ENCODE measurements at regions not wholly inside any gene's neighbourhood (a gene's known extent, or its start where the extent isn't known, plus 50 kb on each side); places are given as distances from the start of the nearest gene placed in this dataset.
"Not testable (repeated sequence)": the region's sequence is repeated elsewhere in the genome, so short reads cannot be mapped to it uniquely, and the experiment has no call there.

DNA sequence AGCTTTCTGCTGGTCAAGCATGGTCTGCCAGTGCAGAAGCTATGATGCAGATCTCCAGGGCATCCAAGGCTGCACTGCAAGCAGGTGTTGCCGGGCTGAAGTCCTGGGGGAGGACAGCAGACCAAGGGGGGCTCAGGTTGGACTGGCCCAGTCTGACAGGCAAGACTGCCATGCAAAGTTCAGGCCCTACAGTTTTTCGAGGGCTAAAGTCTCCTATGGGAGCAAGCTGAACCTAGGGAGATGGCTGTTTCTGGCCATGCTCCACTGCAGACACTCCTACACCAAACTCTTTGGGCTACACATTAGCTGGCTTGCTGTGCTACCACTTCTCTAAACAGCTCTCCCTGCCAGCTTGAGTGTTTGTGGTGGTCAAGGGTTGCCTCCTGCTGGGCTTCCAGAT lies 130.0 kb upstream of the SYNCRIP start:
- DNase-seq (ENCODE audit: extremely low read depth, low read depth, low spot score), result no peak

DNA sequence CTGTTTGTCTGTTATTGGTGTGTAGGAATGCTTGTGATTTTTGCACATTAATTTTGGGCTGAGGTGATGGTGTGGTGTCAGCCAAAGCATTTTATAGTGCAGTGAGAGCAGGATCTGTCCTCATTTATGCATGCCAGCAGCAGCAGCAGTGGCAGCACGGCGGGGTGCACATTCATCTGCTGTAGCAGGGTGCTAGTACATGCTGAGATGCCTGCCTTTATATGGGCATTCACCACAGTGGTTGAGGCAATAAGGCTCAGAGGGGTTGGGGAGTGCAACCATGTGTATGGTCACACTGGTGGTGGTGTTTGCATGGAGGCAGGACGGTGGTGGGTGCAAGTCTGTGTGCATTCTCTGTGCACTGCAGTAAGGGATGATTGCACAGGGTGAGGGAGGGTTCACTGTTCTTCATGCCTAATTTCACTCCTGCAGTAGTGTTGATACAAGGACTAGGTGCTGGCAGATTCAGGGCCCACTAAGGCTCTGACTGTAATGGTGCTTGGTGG lies 129.3 kb upstream of the SYNCRIP start:
- no peak for DNase-seq (ENCODE audit: extremely low read depth, low read depth, low spot score)

DNA sequence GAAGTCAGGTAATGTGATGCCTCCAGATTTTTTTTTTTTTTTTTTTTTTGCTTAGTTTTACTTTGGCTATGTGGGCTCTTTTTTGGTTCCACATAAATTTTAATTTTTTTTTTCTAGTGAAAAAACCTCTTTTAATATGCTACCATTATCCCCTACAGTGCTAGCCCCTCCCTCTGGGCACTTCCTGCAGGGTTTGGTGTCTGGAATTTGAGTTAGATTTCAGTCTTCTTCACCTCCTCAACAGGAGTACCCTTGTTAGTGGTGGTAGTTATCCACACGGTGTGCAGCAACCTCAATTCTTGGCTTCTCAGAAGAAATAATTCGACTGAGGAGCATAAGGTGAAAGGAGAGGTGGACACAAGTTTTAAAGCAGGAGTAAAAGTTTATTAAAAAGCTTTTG lies 128.8 kb upstream of the SYNCRIP start:
- DNase-seq (ENCODE audit: extremely low read depth, low read depth, low spot score), result no peak

DNA sequence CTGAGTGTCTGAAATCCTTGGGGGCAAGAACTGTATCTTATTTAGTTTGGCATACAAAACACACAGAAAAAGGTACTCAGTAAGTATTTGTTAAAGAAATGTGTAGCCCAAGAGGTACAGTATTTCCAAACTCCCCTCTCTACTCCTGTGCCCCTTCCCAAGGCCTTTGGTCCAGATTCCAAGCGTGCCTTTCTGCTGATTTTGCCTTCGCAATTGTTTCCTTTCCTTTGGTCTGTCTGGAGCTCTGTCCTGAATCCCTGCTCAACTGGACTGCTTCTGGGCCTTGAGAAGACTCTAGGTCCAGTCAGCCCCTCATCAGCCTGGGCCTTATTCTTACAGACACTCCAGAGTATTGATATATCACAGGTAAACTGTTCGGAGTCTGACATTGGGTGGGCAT lies 122.2 kb upstream of the SYNCRIP start:
- no peak for DNase-seq (ENCODE audit: extremely low read depth, low read depth, low spot score)

DNA sequence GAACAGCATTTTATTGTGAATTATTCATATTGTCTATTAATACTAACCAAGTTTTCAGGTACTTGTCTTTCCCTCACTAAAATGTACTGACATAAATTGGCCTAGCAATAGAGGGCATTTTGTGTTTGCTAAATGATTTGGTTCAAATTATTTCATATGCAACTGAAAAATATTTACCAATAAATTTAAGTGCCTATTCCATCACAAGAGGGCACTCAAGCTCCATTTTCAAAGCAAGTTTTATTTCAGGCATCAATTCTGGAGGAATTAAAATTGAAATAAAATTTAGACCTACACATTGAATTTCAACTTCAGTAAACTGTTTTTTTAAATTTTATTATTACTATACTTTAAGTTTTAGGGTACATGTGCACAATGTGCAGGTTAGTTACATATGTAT lies 114.3 kb upstream of the SYNCRIP start:
- DNase-seq (ENCODE audit: extremely low read depth, low read depth, low spot score), result peak; percentile 5

DNA sequence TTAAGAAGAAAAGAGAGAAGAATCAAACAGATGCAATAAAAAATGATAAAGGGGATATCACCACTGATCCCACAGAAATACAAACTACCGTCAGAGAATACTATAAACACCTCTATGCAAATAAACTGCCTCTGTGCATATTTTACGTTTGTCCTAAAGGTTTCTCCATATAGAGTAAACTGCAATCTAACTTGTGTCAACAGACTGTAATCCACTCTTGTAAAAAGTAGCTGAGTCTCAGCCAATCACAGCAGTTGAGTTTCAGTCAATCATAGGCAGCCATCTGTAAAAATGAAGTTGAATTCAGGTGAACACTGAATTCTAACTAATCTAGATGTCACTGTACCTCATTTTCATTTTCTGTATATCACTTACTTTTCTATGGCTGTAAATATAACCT lies 112.2 kb upstream of the SYNCRIP start:
- no peak for DNase-seq (ENCODE audit: extremely low read depth, low read depth, low spot score)

DNA sequence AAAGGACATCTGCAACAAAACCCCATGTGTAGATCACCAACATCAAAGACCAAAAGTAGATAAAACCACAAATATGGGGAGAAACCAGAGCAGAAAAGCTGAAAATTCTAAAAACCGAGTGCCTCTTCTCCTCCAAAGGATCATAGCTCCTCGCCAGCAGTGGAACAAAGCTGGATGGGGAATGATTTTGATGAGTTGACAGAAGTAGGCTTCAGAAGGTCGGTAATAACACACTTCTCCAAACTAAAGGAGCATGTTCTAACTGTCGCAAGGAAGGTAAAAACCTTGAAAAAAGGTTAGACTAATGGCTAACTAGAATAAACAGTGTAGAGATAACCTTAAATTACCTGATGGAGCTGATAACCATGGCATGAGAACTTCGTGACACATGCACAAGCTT lies 109.9 kb upstream of the SYNCRIP start:
- no peak for DNase-seq (ENCODE audit: extremely low read depth, low read depth, low spot score)

DNA sequence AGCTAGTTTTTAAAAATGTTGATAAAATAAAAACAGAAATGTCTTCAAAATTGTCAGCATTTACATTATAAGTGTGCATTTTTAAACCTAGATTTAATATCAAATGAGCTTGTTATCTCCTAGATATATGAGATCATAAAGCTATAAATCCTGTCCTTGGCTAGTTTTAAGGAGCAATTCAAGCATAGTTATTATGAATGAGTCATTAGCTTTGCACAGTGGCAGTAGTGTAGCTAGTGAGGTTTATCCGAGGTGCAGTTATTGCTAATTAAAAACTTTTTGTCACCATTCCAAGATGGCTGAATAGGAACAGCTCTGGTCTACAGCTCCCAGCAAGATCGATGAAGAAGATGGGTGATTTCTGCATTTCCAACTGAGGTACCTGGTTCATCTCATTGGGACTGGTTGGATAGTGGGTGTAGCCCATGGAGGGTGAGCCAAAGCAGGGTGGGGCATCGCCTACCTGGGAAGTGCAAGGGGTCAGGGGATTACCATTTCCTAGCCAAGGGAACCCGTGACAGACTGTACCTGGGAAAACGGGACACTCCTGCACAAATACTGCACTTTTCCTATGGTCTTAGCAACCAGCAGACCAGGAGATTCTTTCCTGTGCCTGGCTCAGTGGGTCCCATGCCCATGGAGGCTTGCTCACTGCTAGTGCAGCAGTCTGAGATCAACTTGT lies 108.8 kb upstream of the SYNCRIP start:
- no peak for DNase-seq (ENCODE audit: extremely low read depth, low read depth, low spot score)

DNA sequence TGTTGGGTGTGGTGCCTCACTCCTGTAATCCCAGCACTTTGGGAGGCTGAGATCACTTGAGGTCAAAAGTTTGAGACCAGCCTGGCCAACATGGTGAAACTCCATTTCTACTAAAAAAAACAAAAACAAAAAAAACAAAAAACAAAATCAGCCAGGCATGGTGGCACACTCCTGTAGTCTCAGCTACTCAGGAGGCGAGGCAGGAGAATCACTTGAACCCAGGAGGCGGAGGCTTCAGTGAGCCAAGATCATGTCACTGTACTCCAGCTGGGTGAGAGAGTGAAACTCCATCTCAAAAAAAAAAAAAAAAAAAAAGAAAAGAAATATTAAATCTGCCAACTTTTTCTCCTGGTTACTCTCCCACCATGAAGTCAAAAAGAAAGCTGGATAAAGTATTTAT lies 107.5 kb upstream of the SYNCRIP start:
- DNase-seq (ENCODE audit: extremely low read depth, low read depth, low spot score), result not testable (repeated sequence)

DNA sequence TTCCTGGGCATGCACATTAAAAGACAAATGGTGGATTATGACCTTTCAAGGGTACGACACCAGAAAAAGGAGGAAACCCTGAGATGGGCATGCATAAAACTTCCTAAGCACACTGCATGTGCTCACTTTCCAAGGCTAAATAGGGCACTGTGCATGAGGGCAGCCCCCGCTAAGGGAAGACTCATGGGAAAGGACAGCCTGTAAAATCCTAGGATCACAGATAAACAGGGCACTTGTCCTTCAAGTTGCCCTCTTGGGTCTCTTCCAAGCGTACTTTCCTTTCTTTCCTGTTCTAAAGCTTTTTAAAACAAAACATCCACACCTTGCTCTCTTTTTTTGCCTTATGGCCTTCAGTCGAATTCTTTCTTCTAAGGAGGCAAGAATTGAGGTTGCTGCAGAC lies 106.5 kb upstream of the SYNCRIP start:
- no peak for DNase-seq (ENCODE audit: extremely low read depth, low read depth, low spot score)

DNA sequence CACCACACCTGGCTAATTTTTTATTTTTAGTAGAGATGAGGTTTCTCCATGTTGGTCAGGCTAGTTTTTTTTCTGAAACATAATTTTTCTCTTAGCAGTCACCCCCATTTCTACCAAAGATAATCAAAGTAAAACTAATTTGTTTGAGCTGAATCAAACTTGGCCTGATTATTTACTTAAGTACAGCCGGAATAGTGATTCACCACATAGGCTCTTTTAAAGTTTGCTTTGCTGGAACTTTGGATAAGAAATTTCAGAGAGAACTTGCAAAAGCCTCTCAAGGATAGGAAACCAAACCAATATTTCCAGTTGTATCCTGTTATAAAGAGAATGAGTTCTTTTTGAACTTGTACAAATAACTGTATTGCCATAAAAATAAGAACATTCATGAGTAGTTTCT lies 105.0 kb upstream of the SYNCRIP start:
- peak; percentile 14 for DNase-seq (ENCODE audit: extremely low read depth, low read depth, low spot score)

DNA sequence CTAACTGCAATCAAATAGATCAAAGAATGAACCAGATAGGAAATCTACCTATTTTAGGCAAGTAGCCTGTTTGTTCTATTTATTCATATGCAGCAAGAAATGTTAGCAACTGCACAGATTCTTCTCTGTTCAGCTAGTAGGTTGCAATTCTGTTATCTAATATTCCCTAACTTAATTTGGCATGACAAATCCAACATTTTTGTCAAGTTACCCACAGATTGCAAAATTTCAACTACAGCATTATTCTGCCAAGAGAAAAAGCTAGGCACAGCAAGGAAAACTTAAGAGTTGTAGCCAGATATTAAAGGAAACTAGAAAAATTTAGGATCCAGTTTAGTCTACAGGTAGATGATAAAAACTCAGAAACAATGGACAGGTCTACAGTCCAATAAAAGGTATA lies 104.4 kb upstream of the SYNCRIP start:
- no peak for DNase-seq (ENCODE audit: extremely low read depth, low read depth, low spot score)

DNA sequence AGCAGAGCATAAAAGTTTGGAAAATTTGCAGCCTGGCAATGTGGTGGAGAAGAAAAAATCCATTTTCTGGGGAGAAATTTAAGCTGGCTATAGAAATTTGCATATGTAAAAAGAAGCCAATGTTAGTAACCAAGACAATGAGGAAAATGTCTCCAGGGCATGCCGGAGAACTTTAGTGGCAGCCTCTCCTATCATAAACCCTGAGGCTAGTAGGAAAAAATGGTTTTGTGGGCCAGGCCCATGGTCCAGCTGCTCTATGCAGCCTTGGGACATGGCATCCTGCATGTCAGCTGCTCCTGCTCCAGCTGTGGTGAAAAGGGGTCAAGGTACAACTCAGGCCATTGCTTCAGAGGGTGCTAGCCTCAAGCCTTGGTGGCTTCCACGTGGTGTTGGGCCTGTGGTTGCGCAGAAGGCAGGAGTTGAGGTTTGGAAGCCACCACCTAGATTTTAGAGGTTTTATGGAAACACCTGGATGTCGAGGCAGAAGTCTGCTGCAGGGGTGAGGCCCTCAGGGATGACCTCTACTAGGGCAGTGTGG lies 101.8 kb upstream of the SYNCRIP start:
- DNase-seq (ENCODE audit: extremely low read depth, low read depth, low spot score), result no peak

DNA sequence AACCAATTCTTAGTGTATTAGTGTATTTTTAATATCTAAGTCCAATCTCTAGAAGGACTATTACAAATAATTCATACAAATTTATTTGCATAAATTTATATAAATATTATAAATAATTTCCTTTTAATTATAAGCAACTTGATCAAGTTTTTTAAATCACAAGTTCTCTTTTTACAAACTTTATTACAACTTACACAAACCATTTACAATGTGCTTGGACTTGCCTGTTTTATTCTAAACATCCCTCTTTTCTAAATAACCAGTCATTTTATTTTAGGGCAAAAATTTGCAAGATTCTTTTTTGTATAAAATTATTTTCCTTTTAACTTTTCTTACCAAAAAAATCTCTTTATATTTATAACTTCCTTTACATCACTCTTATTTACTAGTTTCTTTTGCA lies 83.5 kb upstream of the SYNCRIP start:
- no peak for DNase-seq (ENCODE audit: extremely low read depth, low read depth, low spot score)

DNA sequence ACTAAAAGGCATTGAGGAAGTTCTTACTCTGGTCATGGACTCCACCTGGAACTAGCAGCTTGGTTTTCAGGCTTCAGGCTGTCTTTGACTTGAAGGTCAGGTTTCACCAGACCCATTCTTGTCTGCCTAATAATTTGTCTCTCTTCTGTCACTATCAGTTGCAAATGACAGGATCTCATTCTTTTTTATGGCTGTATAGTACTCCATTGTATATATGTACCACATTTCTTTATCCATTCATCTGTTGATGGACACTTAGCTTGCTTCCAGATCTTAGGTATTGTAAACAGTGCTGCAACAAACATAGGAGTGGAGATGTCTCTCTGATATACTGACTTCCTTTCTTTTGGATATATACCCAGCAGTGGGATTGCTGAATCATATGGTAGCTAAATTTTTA lies 73.1 kb upstream of the SYNCRIP start:
- no peak for DNase-seq (ENCODE audit: extremely low read depth, low read depth, low spot score)

DNA sequence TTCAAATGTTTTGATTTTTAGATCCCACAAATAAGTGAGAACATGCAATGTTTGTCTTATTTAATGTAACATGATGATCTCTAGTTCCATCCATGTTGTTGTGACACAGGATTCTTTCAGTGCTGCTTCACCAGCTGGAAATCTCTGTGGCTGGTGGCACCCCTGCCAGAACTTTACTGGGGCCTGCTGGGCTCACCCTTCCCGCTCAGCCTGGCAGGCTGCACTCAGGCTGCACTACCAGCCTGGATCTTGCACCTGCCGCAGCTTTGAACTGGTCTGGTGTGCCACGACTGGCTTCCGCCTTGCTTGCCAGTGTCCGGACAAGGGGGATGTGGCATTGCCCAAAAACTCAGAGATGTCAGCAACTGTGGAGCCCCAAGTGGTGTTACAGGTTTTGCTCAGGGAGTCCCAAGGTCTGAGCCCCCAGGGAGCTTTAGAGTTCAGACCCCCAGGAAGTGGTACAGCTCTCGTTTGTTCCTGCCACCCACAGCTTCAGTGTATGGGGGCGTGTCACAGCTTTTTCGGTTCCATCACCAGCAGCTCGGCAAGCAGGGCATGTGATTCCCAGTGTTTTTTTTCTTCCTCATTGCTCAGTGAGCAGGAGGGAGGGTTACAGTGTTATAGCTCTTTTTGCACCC lies 72.3 kb upstream of the SYNCRIP start:
- no peak for DNase-seq (ENCODE audit: extremely low read depth, low read depth, low spot score)

DNA sequence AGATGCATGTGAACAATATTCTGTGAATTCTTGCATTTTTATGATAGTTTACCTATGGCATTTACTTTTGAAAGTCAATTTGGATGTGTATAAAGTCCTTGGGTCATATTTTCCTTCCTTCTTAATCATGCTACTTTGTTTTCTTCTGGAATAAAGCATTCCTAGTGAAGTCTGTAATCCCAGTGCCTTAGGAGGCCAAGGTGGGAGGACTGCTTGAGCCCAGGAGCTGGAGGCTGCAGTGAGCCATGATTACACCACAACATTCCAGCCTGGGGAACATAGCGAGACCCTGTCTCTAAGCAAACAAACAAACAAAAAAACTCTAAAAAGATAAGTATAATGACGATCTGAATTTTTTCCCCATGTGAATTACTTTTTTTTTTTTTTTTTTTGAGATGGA lies 69.7 kb upstream of the SYNCRIP start:
- no peak for DNase-seq (ENCODE audit: extremely low read depth, low read depth, low spot score)

DNA sequence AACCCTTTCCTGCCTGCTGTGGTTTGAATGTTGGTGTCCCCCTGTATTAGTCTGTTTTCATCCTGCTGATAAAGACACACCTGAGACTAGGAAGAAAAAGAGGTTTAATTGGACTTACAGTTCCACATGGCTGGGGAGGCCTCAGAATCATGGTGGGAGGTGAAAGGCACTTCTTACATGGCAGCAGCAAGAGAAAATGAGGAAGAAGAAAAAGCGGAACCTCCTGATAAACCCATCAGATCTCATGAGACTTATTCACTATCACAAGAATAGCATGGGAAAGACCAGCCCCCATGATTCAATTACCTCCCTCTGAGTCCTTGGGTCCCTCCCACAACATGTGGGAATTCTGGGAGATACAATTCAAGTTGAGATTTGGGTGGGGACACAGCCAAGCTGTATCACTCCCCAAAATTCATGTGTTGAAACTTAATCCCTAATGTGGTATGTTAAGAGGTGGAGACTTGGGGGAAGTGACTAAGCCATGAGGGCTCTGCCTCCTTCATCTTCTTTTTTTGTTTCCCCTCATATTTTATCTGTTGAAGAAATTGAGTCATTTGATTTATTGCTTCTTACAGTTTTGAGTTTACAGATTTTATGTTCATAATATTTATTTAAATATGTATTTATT lies 64.9 kb upstream of the SYNCRIP start:
- DNase-seq (ENCODE audit: extremely low read depth, low read depth, low spot score), result not testable (repeated sequence)

DNA sequence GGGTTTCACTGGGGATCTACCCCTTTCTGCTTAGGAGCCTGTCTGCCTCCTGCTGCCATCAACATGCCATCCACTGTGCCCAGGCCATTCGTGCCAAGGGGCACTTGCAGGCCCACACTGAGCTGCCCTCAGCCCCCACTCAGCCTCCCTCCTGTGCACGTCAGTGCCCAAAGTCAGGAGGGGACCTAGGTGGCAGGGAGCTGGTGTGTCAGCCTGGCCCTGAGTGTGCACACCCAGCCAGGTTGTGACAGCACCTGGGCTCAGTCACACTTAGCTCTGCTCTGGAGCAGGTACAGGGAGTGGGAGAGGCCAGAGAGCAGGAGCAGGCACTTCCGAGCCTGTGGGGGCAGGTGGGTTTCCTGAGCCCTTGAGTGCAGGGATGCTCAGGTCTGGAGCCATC lies 63.6 kb upstream of the SYNCRIP start:
- DNase-seq (ENCODE audit: extremely low read depth, low read depth, low spot score), result no peak

DNA sequence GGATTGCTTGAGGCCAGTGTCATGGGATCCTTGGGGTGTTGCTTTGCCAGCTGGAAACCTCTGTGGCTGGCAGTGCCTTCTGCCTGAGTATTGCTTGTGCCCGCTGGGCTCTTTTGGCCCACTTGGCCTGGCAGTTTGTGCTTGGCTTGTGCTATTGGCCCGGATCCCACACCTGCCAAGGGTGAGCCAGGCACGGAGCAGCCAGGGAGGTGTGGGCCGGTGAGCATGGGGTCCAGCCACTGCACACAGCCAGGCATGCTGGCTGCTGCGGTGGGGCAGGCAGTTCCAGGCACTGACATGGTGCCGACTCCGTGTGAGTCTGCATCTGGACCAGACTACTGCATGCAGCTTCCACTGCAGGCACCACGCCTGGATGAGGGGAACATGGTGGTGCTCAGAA lies 62.5 kb upstream of the SYNCRIP start:
- no peak for DNase-seq (ENCODE audit: extremely low read depth, low read depth, low spot score)

DNA sequence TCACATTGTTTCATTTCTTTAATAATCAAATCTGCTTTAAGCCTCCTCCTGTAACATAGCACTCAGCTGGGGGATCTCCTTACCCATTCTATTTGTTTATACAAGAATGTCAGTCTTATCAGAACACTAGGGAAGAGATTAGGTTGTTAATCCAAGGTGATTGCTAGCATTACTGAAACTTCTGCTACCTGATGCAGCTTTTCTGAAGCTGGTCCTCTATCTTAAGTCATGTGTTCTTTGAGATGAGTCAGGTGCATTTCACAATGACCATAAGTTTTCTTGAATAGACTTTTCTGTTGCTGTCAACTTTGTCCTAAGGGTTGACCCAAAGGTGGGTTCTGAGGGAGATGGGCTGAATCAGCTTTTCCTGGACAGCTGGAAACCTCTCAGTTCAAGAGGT lies 60.7 kb upstream of the SYNCRIP start:
- DNase-seq (ENCODE audit: extremely low read depth, low read depth, low spot score), result no peak

All from glomerular endothelial cell (primary cell).